A673 (cell line): ENCODE measurements at regions not wholly inside any gene's neighbourhood (a gene's known extent, or its start where the extent isn't known, plus 50 kb on each side); places are given as distances from the start of the nearest gene placed in this dataset.

Source experiments
- BruUV-seq: library from RNA; stranded (reverse); fragments of 400-500 nt; replicated peaks from 2 replicates; lab custom pipeline; 2021; lab: Mats Ljungman, UMichigan
- CTCF ChIA-PET: fragments of 300-600 bp; sonication (Branson Sonifier 250); formaldehyde crosslinking; loops from one replicate; lab custom pipeline; 2022; ENCODE audit warnings: antibody characterized with exemption; lab: Charles Lee
- POLR2A ChIA-PET: fragments of 300-600 bp; sonication (Branson Sonifier 250); formaldehyde crosslinking; loops from one replicate; lab custom pipeline; 2022; ENCODE audit warnings: antibody characterized with exemption; ENCODE audit not compliant: low non-redundant PET; lab: Charles Lee
- DNase-seq: peaks from one replicate; pipeline ENCODE4 v3.0.0-alpha.2; 2015; ENCODE audit warnings: low spot score
- H3K27ac ChIP-seq: fragments of 200-600 bp; sonication (generic); 2 replicates; pipeline ENCODE4 v1.5.1; 2016; ENCODE audit warnings: mixed run types, low read depth, mild to moderate bottlenecking, mixed read lengths, antibody characterized with exemption, low read length; ENCODE audit not compliant: poor library complexity, severe bottlenecking
- H3K27me3 ChIP-seq: fragments of 200-600 bp; sonication (generic); replicated peaks from 2 replicates; pipeline ENCODE4 v1.6.1; 2017; ENCODE audit warnings: mixed run types, low read depth, mild to moderate bottlenecking, mixed read lengths, antibody characterized with exemption, low read length; ENCODE audit not compliant: insufficient read depth, poor library complexity
- H3K36me3 ChIP-seq: fragments of 200-600 bp; sonication (generic); 2 replicates; pipeline ENCODE4 v1.6.1; 2016; ENCODE audit warnings: mixed run types, mild to moderate bottlenecking, mixed read lengths, antibody characterized with exemption, low read length; ENCODE audit not compliant: insufficient read depth, poor library complexity, severe bottlenecking
- H3K4me1 ChIP-seq: fragments of 200-600 bp; sonication (generic); 2 replicates; pipeline ENCODE4 v1.6.1; 2017; ENCODE audit warnings: mixed run types, mild to moderate bottlenecking, mixed read lengths, antibody characterized with exemption, low read length; ENCODE audit not compliant: insufficient read depth, poor library complexity, severe bottlenecking
- H3K4me3 ChIP-seq: fragments of 200-600 bp; sonication (generic); 2 replicates; pipeline ENCODE4 v1.5.1; 2016; ENCODE audit warnings: low read depth, mixed run types, mild to moderate bottlenecking, mixed read lengths, low read length; ENCODE audit not compliant: poor library complexity, severe bottlenecking
- H3K9me3 ChIP-seq: fragments of 200-600 bp; sonication (generic); 2 replicates; pipeline ENCODE4 v1.6.1; 2016; ENCODE audit warnings: mixed run types, low read depth, mild to moderate bottlenecking, mixed read lengths, antibody characterized with exemption, low read length; ENCODE audit not compliant: poor library complexity, severe bottlenecking
- CTCF ChIP-seq: fragments of 300-800, 200-600 bp; sonication (generic); conservative IDR thresholded peaks from 2 replicates; pipeline ENCODE4 v1.5.1; 2017; ENCODE audit warnings: low read depth, mild to moderate bottlenecking, antibody characterized with exemption, low read length, moderate library complexity, mixed read lengths
- EZH2 ChIP-seq: fragments of 200-600 bp; sonication (generic); IDR thresholded peaks from 2 replicates; pipeline ENCODE4 v1.6.1; 2017; ENCODE audit warnings: borderline replicate concordance, low read depth, mild to moderate bottlenecking, mixed read lengths, antibody characterized with exemption, low read length; ENCODE audit not compliant: poor library complexity, severe bottlenecking
- intact Hi-C: fragments of 100-400 bp; cut with micrococcal nuclease; formaldehyde crosslinking; loops from one replicate; pipeline ENCODE4 v1.10.0; 2022; ENCODE audit not compliant: unreplicated experiment

GRCh38 chr2:15832030-15832709, 108.2 kb upstream of the MYCN start:
- no TSS peak for BruUV-seq
- TF ChIP-seq EZH2, result no peak
- no peak for TF ChIP-seq CTCF
- H3K27me3 ChIP-seq, result no peaks in the 10 kb centered on the region
- H3K9me3 ChIP-seq, result no peaks in the 10 kb centered on the region
- no peak overlapping the region for H3K27ac ChIP-seq
- H3K4me3 ChIP-seq, result no peak overlapping the region
- CTCF ChIA-PET, result no interaction called here
- DNase-seq, result no peak
- intact Hi-C loops, result no loop called here
- H3K4me1 ChIP-seq, result no peaks in the 10 kb centered on the region
- POLR2A ChIA-PET, result no interaction called here
- H3K36me3 ChIP-seq, result no peaks in the 10 kb centered on the region

- Histone ChIP-seq H3K9me3 (no peaks in the 10 kb centered on the region), H3K4me3 (no peak overlapping the region), H3K27me3 (no peaks in the 10 kb centered on the region), H3K36me3 (no peaks in the 10 kb centered on the region), H3K4me1 (no peaks in the 10 kb centered on the region), H3K27ac (no peak overlapping the region)
- CTCF ChIA-PET, result no interaction called here
- no TSS peak for BruUV-seq
- intact Hi-C loops, result no loop called here
- no peak for TF ChIP-seq EZH2
- no peak for TF ChIP-seq CTCF
- DNase-seq, result no peak
- POLR2A ChIA-PET, result no interaction called here
Observed at GRCh38 chr2:15832849-15833680, 107.3 kb upstream of the MYCN start.

- ChIA-PET CTCF (no interaction called here), POLR2A (no interaction called here)
- TF ChIP-seq CTCF (no peak), EZH2 (no peak)
- Histone ChIP-seq H3K4me1 (no peaks in the 10 kb centered on the region), H3K27me3 (no peaks in the 10 kb centered on the region), H3K4me3 (no peak overlapping the region), H3K36me3 (no peaks in the 10 kb centered on the region), H3K27ac (no peak overlapping the region), H3K9me3 (no peaks in the 10 kb centered on the region)
- BruUV-seq, result no TSS peak
- intact Hi-C loops, result no loop called here
- no peak for DNase-seq
Observed at GRCh38 chr2:15833731-15834130, 106.6 kb upstream of the MYCN start.
